ENCODE measurements at regions not wholly inside any gene's neighbourhood (a gene's known extent, or its start where the extent isn't known, plus 50 kb on each side); places are given as distances from the start of the nearest gene placed in this dataset.
"Not testable (repeated sequence)": the region's sequence is repeated elsewhere in the genome, so short reads cannot be mapped to it uniquely, and the experiment has no call there.

DNA sequence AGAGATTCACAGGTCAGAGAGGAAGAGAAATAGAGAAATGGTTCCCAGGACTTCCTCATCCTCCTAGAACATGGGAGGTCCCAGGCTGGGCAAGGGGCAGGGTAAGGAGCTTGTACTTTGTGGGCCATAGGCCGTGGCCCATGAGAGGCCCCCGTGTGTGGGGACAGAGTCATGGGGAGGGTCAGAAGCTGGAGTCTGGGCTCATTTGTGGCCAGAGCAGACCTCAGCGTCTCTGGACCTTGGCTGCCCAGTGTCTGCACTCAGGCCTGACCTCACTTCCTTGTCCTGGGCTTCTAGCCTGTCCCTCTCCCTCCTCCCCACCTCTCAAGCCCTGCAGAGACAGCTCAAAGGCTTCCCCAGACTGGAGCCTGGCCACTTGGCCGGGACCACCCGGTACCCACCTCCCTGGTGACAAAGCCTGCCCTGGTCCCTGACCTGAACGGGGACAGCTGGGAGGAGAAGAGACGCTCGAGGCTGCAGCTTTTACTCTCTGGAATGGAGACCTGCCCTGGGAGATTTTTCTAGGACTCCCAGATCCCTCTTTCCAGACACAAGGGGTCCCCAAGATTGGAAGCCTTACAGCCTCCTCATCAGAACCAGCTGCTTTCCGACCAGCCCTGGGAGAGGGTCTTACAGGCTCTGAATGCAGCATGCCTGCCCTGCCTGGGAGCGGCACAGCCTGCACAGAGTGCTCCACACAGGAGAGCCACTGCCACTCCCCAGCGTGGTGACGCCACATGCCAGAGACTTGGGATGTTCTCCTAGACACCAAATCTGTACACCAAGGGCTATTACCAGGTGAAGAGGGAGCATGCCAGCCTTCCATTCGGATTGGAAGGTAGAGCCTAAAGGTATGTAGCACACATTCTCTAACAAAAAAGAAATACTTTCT lies 569.0 kb upstream of the B3GAT1 start:
- DNase-seq (ENCODE audit: extremely low read depth, low read depth): no peak
- TF ChIP-seq, protein P1, sequence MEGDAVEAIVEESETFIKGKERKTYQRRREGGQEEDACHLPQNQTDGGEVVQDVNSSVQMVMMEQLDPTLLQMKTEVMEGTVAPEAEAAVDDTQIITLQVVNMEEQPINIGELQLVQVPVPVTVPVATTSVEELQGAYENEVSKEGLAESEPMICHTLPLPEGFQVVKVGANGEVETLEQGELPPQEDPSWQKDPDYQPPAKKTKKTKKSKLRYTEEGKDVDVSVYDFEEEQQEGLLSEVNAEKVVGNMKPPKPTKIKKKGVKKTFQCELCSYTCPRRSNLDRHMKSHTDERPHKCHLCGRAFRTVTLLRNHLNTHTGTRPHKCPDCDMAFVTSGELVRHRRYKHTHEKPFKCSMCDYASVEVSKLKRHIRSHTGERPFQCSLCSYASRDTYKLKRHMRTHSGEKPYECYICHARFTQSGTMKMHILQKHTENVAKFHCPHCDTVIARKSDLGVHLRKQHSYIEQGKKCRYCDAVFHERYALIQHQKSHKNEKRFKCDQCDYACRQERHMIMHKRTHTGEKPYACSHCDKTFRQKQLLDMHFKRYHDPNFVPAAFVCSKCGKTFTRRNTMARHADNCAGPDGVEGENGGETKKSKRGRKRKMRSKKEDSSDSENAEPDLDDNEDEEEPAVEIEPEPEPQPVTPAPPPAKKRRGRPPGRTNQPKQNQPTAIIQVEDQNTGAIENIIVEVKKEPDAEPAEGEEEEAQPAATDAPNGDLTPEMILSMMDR (IDR thresholded peaks at IDR 0.05; ENCODE audit: low read depth, low read length): no peak

DNA sequence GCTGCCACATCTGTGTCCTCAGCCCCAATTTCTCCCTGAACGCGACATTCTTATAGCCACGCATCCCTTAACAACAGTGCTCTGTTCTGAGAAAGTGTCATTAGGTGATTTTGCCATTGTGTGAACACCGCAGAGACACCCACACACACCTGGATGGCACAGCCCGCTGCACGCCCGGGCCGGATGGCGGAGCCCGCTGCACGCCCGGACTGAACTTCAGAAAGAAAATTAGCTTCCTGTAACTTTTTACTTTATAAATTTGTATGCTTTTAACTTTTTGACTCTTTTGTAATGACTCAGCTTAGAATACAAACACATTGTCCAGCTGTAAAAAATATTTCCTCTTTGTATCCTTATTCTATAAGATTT lies 567.0 kb upstream of the B3GAT1 start:
- not testable (repeated sequence) for DNase-seq (ENCODE audit: extremely low read depth, low read depth)

DNA sequence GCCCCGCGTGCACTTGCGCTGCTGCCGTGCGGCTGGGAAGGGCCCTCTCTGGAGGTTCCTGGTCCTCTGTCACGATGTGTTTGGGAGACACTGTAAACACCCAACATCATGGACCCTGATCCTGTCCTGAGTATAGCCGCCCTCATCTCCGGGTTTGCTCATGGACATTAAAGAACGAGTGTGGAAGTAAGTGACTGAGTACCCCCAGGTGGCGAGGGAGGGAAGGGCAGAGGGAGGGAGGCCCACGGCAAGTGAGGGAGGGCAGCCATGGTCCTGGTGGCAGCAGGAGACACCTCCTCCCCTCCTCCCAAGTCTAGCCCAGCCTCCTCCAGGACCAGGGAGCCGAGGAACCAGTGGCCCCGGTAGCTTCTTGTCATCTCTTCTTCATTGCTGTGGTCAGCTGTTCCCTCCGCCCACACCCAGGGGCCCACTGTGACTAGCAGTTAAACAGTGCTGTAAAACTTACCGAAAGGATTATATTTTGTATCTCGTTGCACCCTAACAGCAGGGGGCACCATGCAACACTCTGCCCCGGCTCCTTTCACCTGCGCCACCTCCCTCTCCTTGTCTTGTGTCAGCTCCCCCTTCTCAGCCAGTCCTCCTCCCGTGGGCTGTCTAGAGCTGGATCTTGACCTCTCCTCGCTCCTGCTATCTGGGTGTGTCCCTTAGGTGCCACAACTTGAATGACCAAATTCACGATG lies 566.5 kb upstream of the B3GAT1 start:
- TF ChIP-seq, protein P1 (IDR thresholded peaks at IDR 0.05; ENCODE audit: low read depth, low read length): no peak; the same call in 1 of the 2 replicates
- no peak for DNase-seq (ENCODE audit: extremely low read depth, low read depth)

DNA sequence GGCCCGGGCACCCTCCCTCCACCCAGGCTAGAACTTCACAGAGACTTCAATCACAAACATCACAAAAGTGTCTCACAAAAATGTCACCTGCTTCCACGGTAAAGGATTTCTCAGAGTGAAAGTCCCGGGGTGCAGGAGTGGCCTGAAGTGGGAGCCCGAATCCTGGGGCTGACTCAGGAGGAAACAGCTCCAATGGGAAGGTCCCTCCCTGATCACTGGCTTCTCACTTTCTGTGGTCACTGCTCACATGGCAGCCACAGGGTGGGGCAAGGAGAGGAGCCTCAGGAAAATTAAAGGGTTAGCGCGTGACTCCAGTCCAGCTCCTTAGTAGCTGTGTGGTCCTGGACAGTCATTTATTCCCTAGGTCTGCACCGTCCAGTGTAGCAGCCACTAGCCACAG lies 564.5 kb upstream of the B3GAT1 start:
- TF ChIP-seq, protein P1 (IDR thresholded peaks at IDR 0.05; ENCODE audit: low read depth, low read length): no peak

DNA sequence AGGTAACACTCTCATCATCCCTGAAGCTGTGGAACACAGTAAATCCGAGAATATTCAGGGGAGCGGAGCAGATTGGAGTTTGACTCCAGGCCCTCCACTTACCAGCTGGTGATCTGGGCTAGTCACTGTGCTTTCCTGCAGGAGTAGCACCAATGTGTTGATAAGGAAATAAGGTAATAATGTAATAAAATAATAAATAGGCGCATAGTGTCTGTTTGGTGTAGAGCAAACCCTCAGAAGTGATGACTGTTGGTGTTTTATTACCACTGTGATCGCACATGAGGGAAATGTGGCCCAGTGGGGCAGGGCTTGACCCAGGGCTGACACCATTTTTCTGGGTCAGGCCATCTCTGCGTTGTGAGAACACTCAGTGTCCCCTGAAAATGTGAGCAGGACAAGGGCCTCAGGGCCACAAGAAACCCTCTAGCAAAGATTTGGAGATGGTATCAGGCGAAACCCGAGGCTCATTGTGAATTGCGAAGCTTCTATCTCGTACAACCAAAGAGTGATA lies 563.9 kb upstream of the B3GAT1 start:
- DNase-seq (ENCODE audit: extremely low read depth, low read depth): no peak
- TF ChIP-seq, protein P1 (IDR thresholded peaks at IDR 0.05; ENCODE audit: low read depth, low read length): no peak

More for the DNA sequence above, 564.5 kb upstream of the B3GAT1 start:
- DNase-seq (ENCODE audit: extremely low read depth, low read depth): no peak

DNA sequence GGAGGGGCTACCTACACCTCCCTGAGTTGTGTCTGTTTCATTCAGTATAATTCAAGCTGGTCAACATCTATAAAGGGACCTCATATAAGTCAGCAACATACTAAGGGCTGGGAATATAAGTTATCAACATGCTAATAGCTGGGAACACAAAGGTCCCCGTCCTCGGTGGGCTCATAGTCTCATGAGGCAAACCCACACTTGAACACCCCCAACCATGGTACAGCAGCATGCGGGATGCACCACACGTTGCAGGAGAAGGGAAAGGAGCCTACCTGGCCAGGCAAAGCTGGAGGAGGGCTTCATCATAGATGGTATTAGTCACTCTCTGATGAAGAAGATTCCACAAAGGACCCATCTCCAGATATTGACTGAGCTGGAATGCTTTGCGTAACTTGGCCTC lies 561.8 kb upstream of the B3GAT1 start:
- TF ChIP-seq, protein P1 (IDR thresholded peaks at IDR 0.05; ENCODE audit: low read depth, low read length): no peak
- no peak for DNase-seq (ENCODE audit: extremely low read depth, low read depth)

DNA sequence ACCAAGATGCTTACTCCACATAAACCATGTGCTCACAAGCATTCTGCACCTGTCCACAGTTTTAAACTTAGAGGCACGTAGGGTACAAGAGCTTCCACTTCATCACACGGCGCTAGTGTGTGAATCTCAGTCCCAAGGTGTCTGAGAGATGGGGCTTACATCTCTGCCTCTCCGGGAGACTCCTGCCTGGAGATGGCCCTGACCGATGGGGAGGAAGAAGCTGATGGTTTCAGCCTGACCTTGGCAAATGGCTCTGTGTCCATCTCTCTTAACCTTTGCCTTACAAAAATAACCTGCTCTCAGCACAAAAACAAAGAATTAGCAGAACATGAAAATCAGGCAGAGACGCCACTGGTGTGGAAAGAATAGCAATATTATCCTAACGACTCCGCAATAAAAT lies 559.3 kb upstream of the B3GAT1 start:
- no peak for DNase-seq (ENCODE audit: extremely low read depth, low read depth)
- TF ChIP-seq, protein P1 (IDR thresholded peaks at IDR 0.05; ENCODE audit: low read depth, low read length): no peak
